ENCODE measurements at regions not wholly inside any gene's neighbourhood (a gene's known extent, or its start where the extent isn't known, plus 50 kb on each side); places are given as distances from the start of the nearest gene placed in this dataset.

GRCh38 chr2:185919155-185919554 lies 180.6 kb downstream of the FSIP2 start:
- TF ChIP-seq, protein P1, sequence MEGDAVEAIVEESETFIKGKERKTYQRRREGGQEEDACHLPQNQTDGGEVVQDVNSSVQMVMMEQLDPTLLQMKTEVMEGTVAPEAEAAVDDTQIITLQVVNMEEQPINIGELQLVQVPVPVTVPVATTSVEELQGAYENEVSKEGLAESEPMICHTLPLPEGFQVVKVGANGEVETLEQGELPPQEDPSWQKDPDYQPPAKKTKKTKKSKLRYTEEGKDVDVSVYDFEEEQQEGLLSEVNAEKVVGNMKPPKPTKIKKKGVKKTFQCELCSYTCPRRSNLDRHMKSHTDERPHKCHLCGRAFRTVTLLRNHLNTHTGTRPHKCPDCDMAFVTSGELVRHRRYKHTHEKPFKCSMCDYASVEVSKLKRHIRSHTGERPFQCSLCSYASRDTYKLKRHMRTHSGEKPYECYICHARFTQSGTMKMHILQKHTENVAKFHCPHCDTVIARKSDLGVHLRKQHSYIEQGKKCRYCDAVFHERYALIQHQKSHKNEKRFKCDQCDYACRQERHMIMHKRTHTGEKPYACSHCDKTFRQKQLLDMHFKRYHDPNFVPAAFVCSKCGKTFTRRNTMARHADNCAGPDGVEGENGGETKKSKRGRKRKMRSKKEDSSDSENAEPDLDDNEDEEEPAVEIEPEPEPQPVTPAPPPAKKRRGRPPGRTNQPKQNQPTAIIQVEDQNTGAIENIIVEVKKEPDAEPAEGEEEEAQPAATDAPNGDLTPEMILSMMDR (IDR thresholded peaks at IDR 0.05; ENCODE audit: extremely low read depth in 1 of 2, insufficient read depth in 1 of 2, low read depth in 1 of 2, low read length in 2 of 2): no peak
- TF ChIP-seq EZH2 (IDR thresholded peaks at IDR 0.05; ENCODE audit: borderline replicate concordance, low read depth, low read length, severe bottlenecking) (no peak), MAX (IDR thresholded peaks at IDR 0.05; ENCODE audit: insufficient read depth, insufficient read length) (no peak), POLR2A (IDR thresholded peaks at IDR 0.05; ENCODE audit: low read depth, low read length) (no peak), POLR2AphosphoS5 (IDR thresholded peaks at IDR 0.05; ENCODE audit: insufficient read depth, low read depth, low read length) (no peak), FOS (IDR thresholded peaks at IDR 0.05; ENCODE audit: borderline replicate concordance, insufficient read depth, low read length) (no peak)

Data from endothelial cell of umbilical vein (primary cell).